KMS-11 (cell line): ENCODE measurements at regions not wholly inside any gene's neighbourhood (a gene's known extent, or its start where the extent isn't known, plus 50 kb on each side); places are given as distances from the start of the nearest gene placed in this dataset.

Experiments used
- H2AFZ ChIP-seq: fragments of 200-600 bp; sonication (generic); 2 replicates; pipeline ENCODE4 v1.6.1; 2016; ENCODE audit warnings: antibody characterized with exemption, mixed run types, low read depth
- H3K27ac ChIP-seq: fragments of 200-600 bp; sonication (generic); 2 replicates; pipeline ENCODE4 v1.6.1; 2016; ENCODE audit warnings: mild to moderate bottlenecking, mixed run types
- H3K27me3 ChIP-seq: fragments of 200-600 bp; sonication (generic); 2 replicates; pipeline ENCODE4 v1.6.1; 2017; ENCODE audit warnings: mild to moderate bottlenecking, low read depth, mixed run types, moderate library complexity; ENCODE audit not compliant: insufficient read depth
- H3K36me3 ChIP-seq: fragments of 200-600 bp; sonication (generic); 2 replicates; pipeline ENCODE4 v1.6.1; 2017; ENCODE audit warnings: mild to moderate bottlenecking, mixed run types; ENCODE audit not compliant: insufficient read depth
- H3K4me1 ChIP-seq: fragments of 200-600 bp; sonication (generic); 2 replicates; pipeline ENCODE4 v1.6.1; 2016; ENCODE audit warnings: mild to moderate bottlenecking, low read depth, mixed run types; ENCODE audit not compliant: poor library complexity, severe bottlenecking
- H3K4me2 ChIP-seq: fragments of 200-600 bp; sonication (generic); 2 replicates; pipeline ENCODE4 v1.7.0; 2016; ENCODE audit warnings: mild to moderate bottlenecking, mixed run types
- H3K4me3 ChIP-seq: fragments of 200-600 bp; sonication (generic); IDR thresholded peaks from 2 replicates; pipeline ENCODE4 v1.6.1; 2017; ENCODE audit warnings: low read depth, low read length, mixed read lengths; ENCODE audit not compliant: insufficient read depth
- H3K79me2 ChIP-seq: fragments of 200-600 bp; sonication (generic); 2 replicates; pipeline ENCODE4 v1.6.1; 2016; ENCODE audit warnings: low read depth, mixed run types; ENCODE audit not compliant: insufficient read depth
- H3K9ac ChIP-seq: fragments of 200-600 bp; sonication (generic); 2 replicates; pipeline ENCODE4 v1.6.1; 2016; ENCODE audit warnings: mild to moderate bottlenecking, mixed run types
- H4K20me1 ChIP-seq: fragments of 200-600 bp; sonication (generic); 2 replicates; pipeline ENCODE4 v1.6.1; 2016; ENCODE audit warnings: mild to moderate bottlenecking, mixed run types; ENCODE audit not compliant: insufficient read depth
- TF ChIP-seq, protein P1 (sequence below): fragments of 200-600 bp; sonication (generic); conservative IDR thresholded peaks from 2 replicates; pipeline ENCODE4 v1.6.1; 2017; ENCODE audit warnings: low read depth, mild to moderate bottlenecking, antibody characterized with exemption, low read length, moderate library complexity, mixed read lengths

DNA sequence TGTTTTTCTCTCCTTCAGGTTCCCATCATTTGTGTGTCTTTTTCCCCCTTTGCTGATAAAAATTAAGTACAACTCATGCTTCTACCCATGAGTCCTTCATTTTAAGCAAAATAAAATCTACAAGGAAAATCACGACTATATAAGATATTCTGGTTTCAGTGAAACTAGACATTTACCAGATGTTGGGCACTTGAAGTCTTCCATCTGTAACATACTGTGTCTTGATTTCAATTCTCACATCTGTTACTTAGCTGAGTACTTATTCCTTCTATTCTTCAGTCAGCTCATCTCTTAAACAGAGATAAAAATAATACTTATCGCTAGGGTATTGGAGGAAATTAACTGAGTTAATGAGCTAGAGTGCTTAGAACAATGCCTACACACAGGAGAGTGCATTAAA is 893.0 kb upstream of the SOX9 start:
- no peak overlapping the region for H3K4me3 ChIP-seq
- H4K20me1 ChIP-seq: no peaks in the 10 kb centered on the region
- no peaks in the 10 kb centered on the region for H3K36me3 ChIP-seq
- TF ChIP-seq, protein P1, sequence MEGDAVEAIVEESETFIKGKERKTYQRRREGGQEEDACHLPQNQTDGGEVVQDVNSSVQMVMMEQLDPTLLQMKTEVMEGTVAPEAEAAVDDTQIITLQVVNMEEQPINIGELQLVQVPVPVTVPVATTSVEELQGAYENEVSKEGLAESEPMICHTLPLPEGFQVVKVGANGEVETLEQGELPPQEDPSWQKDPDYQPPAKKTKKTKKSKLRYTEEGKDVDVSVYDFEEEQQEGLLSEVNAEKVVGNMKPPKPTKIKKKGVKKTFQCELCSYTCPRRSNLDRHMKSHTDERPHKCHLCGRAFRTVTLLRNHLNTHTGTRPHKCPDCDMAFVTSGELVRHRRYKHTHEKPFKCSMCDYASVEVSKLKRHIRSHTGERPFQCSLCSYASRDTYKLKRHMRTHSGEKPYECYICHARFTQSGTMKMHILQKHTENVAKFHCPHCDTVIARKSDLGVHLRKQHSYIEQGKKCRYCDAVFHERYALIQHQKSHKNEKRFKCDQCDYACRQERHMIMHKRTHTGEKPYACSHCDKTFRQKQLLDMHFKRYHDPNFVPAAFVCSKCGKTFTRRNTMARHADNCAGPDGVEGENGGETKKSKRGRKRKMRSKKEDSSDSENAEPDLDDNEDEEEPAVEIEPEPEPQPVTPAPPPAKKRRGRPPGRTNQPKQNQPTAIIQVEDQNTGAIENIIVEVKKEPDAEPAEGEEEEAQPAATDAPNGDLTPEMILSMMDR: no peak
- no peak overlapping the region for H3K27ac ChIP-seq
- no peaks in the 10 kb centered on the region for H3K27me3 ChIP-seq
- no peak overlapping the region for H3K4me2 ChIP-seq
- no peak overlapping the region for H3K9ac ChIP-seq
- H3K79me2 ChIP-seq: no peaks in the 10 kb centered on the region
- no peaks in the 10 kb centered on the region for H3K4me1 ChIP-seq
- H2AFZ ChIP-seq: no peak overlapping the region

DNA sequence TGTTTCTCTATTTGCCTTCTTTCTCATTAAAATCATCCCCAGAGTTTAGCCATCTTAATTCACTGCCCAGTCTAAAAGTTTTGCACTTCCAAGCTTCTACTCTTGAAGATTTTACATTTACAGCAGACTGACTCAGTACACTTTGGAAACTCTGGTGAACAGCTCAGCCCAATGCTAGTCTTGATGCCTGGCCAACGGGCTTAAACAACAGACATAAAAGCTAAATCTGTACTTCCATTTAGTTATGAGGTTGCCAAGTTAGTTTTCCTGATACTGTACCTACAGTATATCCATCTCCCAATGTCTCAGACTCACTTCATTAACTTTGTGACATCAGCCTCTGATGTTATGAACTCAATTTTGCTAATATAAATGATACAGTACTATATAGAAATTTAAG is 891.8 kb upstream of the SOX9 start:
- Histone ChIP-seq H4K20me1 (no peaks in the 10 kb centered on the region), H2AFZ (no peak overlapping the region), H3K27ac (no peak overlapping the region), H3K27me3 (no peaks in the 10 kb centered on the region), H3K79me2 (no peaks in the 10 kb centered on the region), H3K4me1 (peaks cover 10% of the 10 kb centered on the region), H3K4me2 (no peak overlapping the region), H3K9ac (no peak overlapping the region), H3K4me3 (no peak overlapping the region), H3K36me3 (no peaks in the 10 kb centered on the region)
- TF ChIP-seq, protein P1: no peak

DNA sequence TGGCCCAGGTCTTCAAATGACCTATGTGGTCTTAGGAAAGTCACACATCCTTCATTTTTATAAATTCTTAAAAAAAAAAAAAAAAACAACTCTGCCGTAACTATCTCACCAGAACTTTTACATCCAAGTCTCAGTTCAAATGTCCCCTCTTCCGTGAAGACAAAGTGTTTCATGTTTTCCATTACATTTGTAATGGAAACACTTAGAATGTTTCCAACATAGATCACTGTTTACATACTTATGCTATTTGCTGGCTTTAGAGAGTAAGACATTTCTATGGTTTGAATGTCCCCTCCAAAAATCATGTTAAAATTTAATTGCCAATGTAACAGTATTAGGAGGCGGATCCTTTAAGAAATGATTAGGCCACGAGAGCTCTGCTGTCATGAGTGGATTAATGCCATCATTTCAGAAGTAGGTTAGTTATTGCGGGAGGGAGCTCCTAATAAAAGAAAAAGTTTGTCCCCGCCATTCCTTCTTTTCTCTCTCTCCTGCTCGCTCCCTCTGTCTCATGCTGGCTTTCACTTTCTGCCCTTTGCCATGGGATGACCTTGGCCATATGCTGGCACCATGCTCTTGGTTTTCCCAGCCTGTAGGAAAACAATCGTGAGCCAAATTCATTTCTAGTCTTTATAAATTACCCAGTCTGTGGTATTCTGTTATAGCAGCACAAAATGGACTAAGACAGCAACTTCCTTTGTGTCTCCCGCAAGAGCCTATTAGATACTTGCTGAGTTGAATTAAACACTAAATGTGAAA is 887.8 kb upstream of the SOX9 start:
- Histone ChIP-seq H3K27me3 (no peaks in the 10 kb centered on the region; the same call in 1 of the 2 replicates), H3K9ac (no peak overlapping the region), H3K79me2 (no peaks in the 10 kb centered on the region), H3K4me2 (peak overlapping the region; percentile 52; the same call in 1 of the 2 replicates), H3K36me3 (no peaks in the 10 kb centered on the region), H4K20me1 (no peaks in the 10 kb centered on the region), H2AFZ (no peak overlapping the region), H3K4me1 (peaks cover 35% of the 10 kb centered on the region), H3K27ac (no peak overlapping the region), H3K4me3 (no peak overlapping the region)
- TF ChIP-seq, protein P1: no peak

DNA sequence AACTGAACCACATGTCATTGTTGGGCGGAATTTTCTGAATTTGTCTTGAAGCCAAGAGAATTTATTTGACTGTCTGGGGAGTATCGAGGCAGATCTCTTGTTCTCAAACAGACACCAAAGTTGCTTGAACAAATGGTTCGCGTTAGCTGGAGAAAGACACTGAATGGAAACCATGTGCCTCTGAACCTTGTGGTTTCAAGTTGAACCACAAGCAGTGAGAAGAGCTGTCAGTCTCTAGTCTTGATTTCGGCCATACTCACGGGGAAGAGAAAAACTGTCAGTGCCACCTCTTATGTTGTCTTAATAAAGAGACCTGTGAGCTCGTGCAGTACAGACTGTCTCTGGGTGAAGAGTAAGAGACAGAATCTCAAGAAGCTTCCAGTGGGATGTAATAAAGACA is 886.5 kb upstream of the SOX9 start:
- Histone ChIP-seq H2AFZ (no peak overlapping the region), H3K79me2 (no peaks in the 10 kb centered on the region), H3K27ac (peak overlapping the region; percentile 6; the same call in 1 of the 2 replicates), H3K36me3 (no peaks in the 10 kb centered on the region), H4K20me1 (no peaks in the 10 kb centered on the region), H3K9ac (no peak overlapping the region), H3K4me2 (peak overlapping the region; percentile 52), H3K4me3 (no peak overlapping the region), H3K4me1 (peaks cover 40% of the 10 kb centered on the region), H3K27me3 (no peaks in the 10 kb centered on the region; the same call in 1 of the 2 replicates)
- TF ChIP-seq, protein P1: no peak
